Endothelial cell of umbilical vein (primary cell): ENCODE measurements at regions not wholly inside any gene's neighbourhood (a gene's known extent, or its start where the extent isn't known, plus 50 kb on each side); places are given as distances from the start of the nearest gene placed in this dataset.

Experiments used
- BruUV-seq: library from RNA; stranded (reverse); fragments of 400-500 nt; replicated peaks from 2 replicates; lab custom pipeline; 2021; lab: Mats Ljungman, UMichigan
- CTCF ChIA-PET: fragments of 300-600, 350-600 bp; sonication (Branson Sonifier 250); formaldehyde crosslinking; loops from one replicate; lab custom pipeline; 2021; ENCODE audit warnings: antibody characterized with exemption, inconsistent platforms; lab: Charles Lee
- POLR2A ChIA-PET: fragments of 300-600, 350-600 bp; sonication (Branson Sonifier 250); formaldehyde crosslinking; loops from one replicate; lab custom pipeline; 2021; ENCODE audit warnings: antibody characterized with exemption, inconsistent platforms; lab: Charles Lee
- DNase-seq: peaks from one replicate; pipeline ENCODE4 v3.0.0-alpha.2; 2011; ENCODE audit warnings: low read depth, low spot score
- FAIRE-seq: peaks from 2 replicates; lab custom pipeline; 2011; peaks lifted over from hg19 to GRCh38; lab: Jason Lieb, UNC
- H2AFZ ChIP-seq: 2 replicates; pipeline ENCODE4 v1.6.0; 2012; ENCODE audit warnings: low read depth, low read length, control low read depth, inconsistent platforms
- H3K27ac ChIP-seq: 2 replicates; pipeline ENCODE4 v1.5.1; 2011; ENCODE audit warnings: low read depth, mild to moderate bottlenecking, control low read depth, low read length, moderate library complexity; ENCODE audit not compliant: insufficient read depth
- H3K27me3 ChIP-seq, 2 experiments: 2 replicates each; pipeline versions ENCODE4 v1.6.0 to v1.6.1; 2011; ENCODE audit warnings: low read length in 2 of 2, mixed read lengths in 1 of 2; ENCODE audit not compliant: control insufficient read depth in 2 of 2, insufficient read depth in 2 of 2
- H3K36me3 ChIP-seq, 2 experiments: 2 replicates in 1 of 2; 3 replicates in 1 of 2; pipeline ENCODE4 v1.5.1; 2011; ENCODE audit warnings: low read length in 2 of 2, mild to moderate bottlenecking in 1 of 2, moderate library complexity in 1 of 2; ENCODE audit not compliant: control insufficient read depth in 2 of 2, insufficient read depth in 2 of 2; ENCODE audit errors: extremely low read depth in 1 of 2
- H3K4me1 ChIP-seq: 3 replicates; pipeline ENCODE4 v1.5.1; 2011; ENCODE audit warnings: mild to moderate bottlenecking, low read length; ENCODE audit not compliant: control insufficient read depth, insufficient read depth; ENCODE audit errors: extremely low read depth
- H3K4me2 ChIP-seq: 2 replicates; pipeline ENCODE4 v1.6.1; 2011; ENCODE audit warnings: low read length, control low read depth, mixed read lengths; ENCODE audit not compliant: insufficient read depth
- H3K4me3 ChIP-seq, 3 experiments: fragments of 200-600 bp in 1 of 3; sonication (generic), shearing (Covaris generic) in 1 of 3; replicated peaks in 1 of 3; 2 replicates each; pipeline ENCODE4 v1.5.1; 2011 to 2016; ENCODE audit warnings: control low read depth in 3 of 3, low read length in 3 of 3, mild to moderate bottlenecking in 2 of 3, inconsistent platforms in 1 of 3, low read depth in 1 of 3, moderate library complexity in 1 of 3; ENCODE audit not compliant: insufficient read depth in 1 of 3
- H3K79me2 ChIP-seq: 2 replicates; pipeline ENCODE4 v1.6.0; 2012; ENCODE audit warnings: low read length, inconsistent platforms; ENCODE audit not compliant: control insufficient read depth, insufficient read depth
- H3K9ac ChIP-seq: replicated peaks from 2 replicates; pipeline ENCODE3; 2011; ENCODE audit warnings: low read length, control low read depth; ENCODE audit not compliant: insufficient read depth; ENCODE audit errors: extremely low read depth
- H3K9me1 ChIP-seq: replicated peaks from 3 replicates; pipeline ENCODE4 v1.6.0; 2011; ENCODE audit warnings: mild to moderate bottlenecking, low read length; ENCODE audit not compliant: control insufficient read depth, insufficient read depth; ENCODE audit errors: extremely low read depth
- H3K9me3 ChIP-seq: replicated peaks from 2 replicates; pipeline ENCODE4 v1.5.1; 2012; ENCODE audit warnings: low read length, inconsistent platforms; ENCODE audit not compliant: control insufficient read depth, insufficient read depth
- H4K20me1 ChIP-seq: replicated peaks from 2 replicates; pipeline ENCODE3; 2011; ENCODE audit warnings: mild to moderate bottlenecking, low read length; ENCODE audit not compliant: control insufficient read depth, insufficient read depth; ENCODE audit errors: extremely low read depth
- CTCF ChIP-seq, 2 donors: IDR thresholded peaks; 1 replicate in 1 of 2; 2 replicates in 1 of 2; pipeline ENCODE4 v1.5.1; 2011; ENCODE audit warnings: low read length in 2 of 2, mild to moderate bottlenecking in 2 of 2, moderate library complexity in 2 of 2, control low read depth in 1 of 2, inconsistent platforms in 1 of 2, low read depth in 1 of 2; ENCODE audit not compliant: insufficient read depth in 1 of 2; ENCODE audit errors: extremely low read depth in 1 of 2
- EZH2 ChIP-seq: IDR thresholded peaks from 2 replicates; pipeline ENCODE4 v1.6.1; 2012; ENCODE audit warnings: borderline replicate concordance, low read depth, mild to moderate bottlenecking, moderate library complexity, low read length, inconsistent platforms; ENCODE audit not compliant: severe bottlenecking
- FOS ChIP-seq: IDR thresholded peaks from 2 replicates; pipeline ENCODE4 v1.6.1; 2011; ENCODE audit warnings: mild to moderate bottlenecking, low read length, moderate library complexity, borderline replicate concordance; ENCODE audit not compliant: insufficient read depth
- GATA2 ChIP-seq: IDR thresholded peaks from 2 replicates; pipeline ENCODE4 v1.7.0; 2011; ENCODE audit warnings: low read depth, mild to moderate bottlenecking, moderate library complexity, mixed read lengths, low read length; ENCODE audit not compliant: insufficient read length, insufficient read depth
- JUN ChIP-seq: IDR thresholded peaks from 2 replicates; pipeline ENCODE4 v1.6.1; 2011; ENCODE audit warnings: borderline replicate concordance, low read depth; ENCODE audit not compliant: insufficient read length, insufficient read depth
- MAX ChIP-seq: IDR thresholded peaks from 2 replicates; pipeline ENCODE4 v1.6.1; 2011; ENCODE audit not compliant: insufficient read depth, insufficient read length
- MYC ChIP-seq: IDR thresholded peaks from one replicate; pipeline ENCODE4 v1.6.1; 2011; ENCODE audit warnings: mild to moderate bottlenecking, low read depth, low read length
- POLR2A ChIP-seq: IDR thresholded peaks from 2 replicates; pipeline ENCODE4 v1.6.1; 2012; ENCODE audit warnings: low read depth, mild to moderate bottlenecking, control low read depth, low read length
- POLR2AphosphoS5 ChIP-seq: IDR thresholded peaks from 2 replicates; pipeline ENCODE4 v1.6.1; 2012; ENCODE audit warnings: low read depth, mild to moderate bottlenecking, control low read depth, low read length, moderate library complexity; ENCODE audit not compliant: insufficient read depth
- dilution Hi-C: fragments of 300-500 bp; cut with MboI; formaldehyde crosslinking; loops from one replicate; pipeline ENCODE4 v1.15.0; 2019; ENCODE audit warnings: low sequenced_read_pairs; ENCODE audit not compliant: extremely low pct_ligation_motif_present
- intact Hi-C: fragments of 100-400 bp; cut with micrococcal nuclease; formaldehyde crosslinking; loops from one replicate; pipeline ENCODE4 v1.10.0; 2022

GRCh38 chr18:5608846-5609245 is 65.0 kb upstream of the EPB41L3 start:
- dilution Hi-C loops: no loop called here
- no peak for FAIRE-seq
- H3K9me1 ChIP-seq: no peaks in the 10 kb centered on the region
- H4K20me1 ChIP-seq: no peaks in the 10 kb centered on the region
- no peaks in the 10 kb centered on the region for H3K9me3 ChIP-seq
- ChIA-PET CTCF (no interaction called here), POLR2A (no interaction called here)
- H2AFZ ChIP-seq: no peak overlapping the region
- no peaks in the 10 kb centered on the region for H3K36me3 ChIP-seq
- H3K27me3 ChIP-seq: no peaks in the 10 kb centered on the region
- DNase-seq: no peak
- no peak for TF ChIP-seq GATA2
- no peak for TF ChIP-seq MAX
- no peak for TF ChIP-seq MYC
- TF ChIP-seq FOS: no peak
- intact Hi-C loops: no loop called here
- H3K79me2 ChIP-seq: no peaks in the 10 kb centered on the region
- no peak overlapping the region for H3K4me3 ChIP-seq
- H3K4me1 ChIP-seq: no peaks in the 10 kb centered on the region
- no peak overlapping the region for H3K27ac ChIP-seq
- no peak overlapping the region for H3K9ac ChIP-seq
- BruUV-seq: no TSS peak
- H3K4me2 ChIP-seq: no peak overlapping the region

- no peak overlapping the region for H3K4me2 ChIP-seq
- no peak overlapping the region for H3K4me3 ChIP-seq
- H3K27me3 ChIP-seq: peaks cover 0 to 6% of the 10 kb centered on the region in 2 experiments
- no peak overlapping the region for H3K9ac ChIP-seq
- intact Hi-C loops: no loop called here
- H3K27ac ChIP-seq: no peak overlapping the region
- no peaks in the 10 kb centered on the region for H3K9me1 ChIP-seq
- DNase-seq (no peak), FAIRE-seq (no peak)
- no peaks in the 10 kb centered on the region for H3K9me3 ChIP-seq
- ChIA-PET POLR2A (no interaction called here), CTCF (interaction anchor here (0.9 to 1.6 kb wide), 2 partner anchors 16 to 232 kb away, joined by 3 to 4 read pairs; no protein-coding TSS in a partner anchor)
- no peak overlapping the region for H2AFZ ChIP-seq
- no peaks in the 10 kb centered on the region for H3K79me2 ChIP-seq
- BruUV-seq: no TSS peak
- H3K36me3 ChIP-seq: no peaks in the 10 kb centered on the region
- TF ChIP-seq EZH2 (no peak), MYC (no peak), POLR2A (no peak), FOS (no peak), CTCF (IDR thresholded peaks at IDR 0.05; ENCODE audit: extremely low read depth in 1 of 2, insufficient read depth in 1 of 2, low read depth in 1 of 2, low read length in 2 of 2) (no peak), JUN (no peak), POLR2AphosphoS5 (no peak), MAX (no peak), GATA2 (no peak)
- no peaks in the 10 kb centered on the region for H3K4me1 ChIP-seq
- dilution Hi-C loops: no loop called here
- H4K20me1 ChIP-seq: no peaks in the 10 kb centered on the region
Measured at GRCh38 chr18:5606951-5607350, 63.2 kb upstream of the EPB41L3 start.
